ENCODE measurements at regions not wholly inside any gene's neighbourhood (a gene's known extent, or its start where the extent isn't known, plus 50 kb on each side); places are given as distances from the start of the nearest gene placed in this dataset.
"Not testable (repeated sequence)": the region's sequence is repeated elsewhere in the genome, so short reads cannot be mapped to it uniquely, and the experiment has no call there.

DNA sequence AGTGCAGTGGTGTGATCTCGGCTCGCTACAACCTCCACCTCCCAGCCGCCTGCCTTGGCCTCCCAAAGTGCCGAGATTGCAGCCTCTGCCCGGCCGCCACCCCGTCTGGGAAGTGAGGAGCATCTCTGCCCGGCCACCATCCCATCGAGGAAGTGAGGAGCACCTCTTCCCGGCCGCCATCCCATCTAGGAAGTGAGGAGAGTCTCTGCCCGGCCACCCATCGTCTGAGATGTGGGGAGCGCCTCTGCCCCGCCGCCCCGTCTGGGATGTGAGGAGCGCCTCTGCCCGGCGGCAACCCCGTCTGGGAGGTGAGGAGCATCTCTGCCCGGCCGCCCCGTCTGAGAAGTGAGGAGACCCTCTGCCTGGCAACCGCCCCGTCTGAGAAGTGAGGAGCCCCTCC lies 88.5 kb upstream of the DCAF12L1 start:
- not testable (repeated sequence) for H3K27ac ChIP-seq; H3K4me3 ChIP-seq; H3K4me1 ChIP-seq; H3K9me3 ChIP-seq (replicated peaks); DNase-seq; H3K27me3 ChIP-seq; H3K36me3 ChIP-seq

DNA sequence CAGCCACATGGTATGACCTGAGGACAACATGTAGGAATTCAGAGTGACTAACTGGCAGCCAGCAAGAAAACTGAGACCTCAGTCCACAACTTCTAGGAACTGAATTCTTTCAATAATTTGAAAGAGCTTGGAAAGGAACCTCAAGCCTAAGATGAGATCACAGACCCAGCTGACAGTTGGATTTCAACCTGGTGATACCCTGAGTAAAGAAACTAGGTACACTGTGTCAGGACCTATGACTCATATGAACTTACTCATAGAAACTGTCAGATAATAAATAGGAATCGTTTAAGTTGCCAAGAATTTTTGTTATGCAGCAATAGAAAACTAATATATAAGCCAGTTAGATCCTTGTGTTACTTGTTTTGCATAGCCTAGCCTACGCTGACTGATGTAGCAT lies 102.4 kb upstream of the DCAF12L1 start:
- H3K27ac ChIP-seq: no peak overlapping the region
- peaks cover 11% of the 10 kb centered on the region for H3K4me1 ChIP-seq
- H3K9me3 ChIP-seq (replicated peaks): no peaks in the 10 kb centered on the region
- H3K4me3 ChIP-seq: no peak overlapping the region
- no peak for DNase-seq
- no peaks in the 10 kb centered on the region for H3K36me3 ChIP-seq
- H3K27me3 ChIP-seq: no peaks in the 10 kb centered on the region

DNA sequence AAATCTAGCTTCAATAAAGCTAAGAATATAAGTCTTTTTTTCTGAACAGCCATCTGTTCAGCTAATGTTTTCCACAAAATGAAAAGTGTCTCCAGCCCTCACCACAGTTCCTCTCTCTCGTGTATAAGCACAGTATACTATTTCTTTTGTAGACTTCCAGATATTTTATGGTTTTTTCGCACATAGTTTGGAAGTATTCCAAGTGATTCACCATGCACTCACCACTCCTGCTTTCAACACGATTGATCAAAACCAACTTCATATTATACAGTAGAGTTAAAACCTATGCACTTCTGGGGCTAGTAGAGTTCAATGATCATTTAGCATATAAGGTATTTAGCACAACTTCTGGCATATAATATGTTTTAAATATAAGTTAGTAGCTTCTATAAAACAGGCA lies 105.8 kb upstream of the DCAF12L1 start:
- no peaks in the 10 kb centered on the region for H3K36me3 ChIP-seq
- H3K9me3 ChIP-seq (replicated peaks): no peaks in the 10 kb centered on the region
- H3K27ac ChIP-seq: peak overlapping the region; percentile 50
- peak overlapping the region; percentile 8; the same call in 1 of the 2 replicates for H3K4me3 ChIP-seq
- DNase-seq: peak; percentile 16 to 52
- H3K4me1 ChIP-seq: peaks cover 4% of the 10 kb centered on the region; the same call in 1 of the 2 replicates
- no peaks in the 10 kb centered on the region for H3K27me3 ChIP-seq

DNA sequence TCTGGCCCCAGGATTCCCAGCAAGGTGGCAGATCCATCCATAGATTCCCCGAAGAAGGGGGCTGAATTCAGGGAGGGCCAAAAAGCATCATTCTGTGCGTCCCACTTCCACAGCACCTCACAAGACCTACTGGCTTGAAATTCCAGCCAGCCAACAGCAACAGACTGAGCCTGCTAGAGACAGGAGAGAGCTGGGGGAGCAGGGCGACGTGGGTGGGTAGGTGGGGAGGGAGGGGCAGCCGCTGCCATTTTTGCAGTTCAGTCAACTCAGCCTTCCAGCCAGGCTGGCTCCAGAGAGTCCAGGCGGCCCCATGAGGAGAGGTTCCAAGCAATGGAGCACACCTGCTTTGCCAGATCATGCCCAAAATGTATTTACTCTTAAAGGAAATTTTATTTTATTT lies 117.6 kb upstream of the DCAF12L1 start:
- H3K4me3 ChIP-seq: no peak overlapping the region
- no peak for DNase-seq
- no peaks in the 10 kb centered on the region for H3K36me3 ChIP-seq
- H3K9me3 ChIP-seq (replicated peaks): no peaks in the 10 kb centered on the region
- H3K27me3 ChIP-seq: no peaks in the 10 kb centered on the region
- no peak overlapping the region for H3K27ac ChIP-seq
- no peaks in the 10 kb centered on the region for H3K4me1 ChIP-seq

DNA sequence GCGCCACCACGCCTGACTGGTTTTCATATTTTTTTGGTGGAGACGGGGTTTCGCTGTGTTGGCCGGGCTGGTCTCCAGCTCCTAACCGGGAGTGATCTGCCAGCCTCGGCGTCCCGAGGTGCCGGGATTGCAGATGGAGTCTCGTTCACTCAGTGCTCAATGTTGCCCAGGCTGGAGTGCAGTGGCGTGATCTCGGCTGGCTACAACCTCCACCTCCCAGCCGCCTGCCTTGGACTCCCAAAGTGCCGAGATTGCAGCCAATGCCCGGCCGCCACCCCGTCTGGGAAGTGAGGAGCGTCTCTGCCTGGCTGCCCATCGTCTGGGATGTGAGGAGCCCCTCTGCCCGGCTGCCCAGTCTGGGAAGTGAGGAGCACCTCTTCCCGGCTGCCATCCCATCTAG lies 120.8 kb upstream of the DCAF12L1 start:
- not testable (repeated sequence) for H3K27me3 ChIP-seq; H3K27ac ChIP-seq; DNase-seq; H3K36me3 ChIP-seq; H3K9me3 ChIP-seq (replicated peaks); H3K4me1 ChIP-seq; H3K4me3 ChIP-seq

DNA sequence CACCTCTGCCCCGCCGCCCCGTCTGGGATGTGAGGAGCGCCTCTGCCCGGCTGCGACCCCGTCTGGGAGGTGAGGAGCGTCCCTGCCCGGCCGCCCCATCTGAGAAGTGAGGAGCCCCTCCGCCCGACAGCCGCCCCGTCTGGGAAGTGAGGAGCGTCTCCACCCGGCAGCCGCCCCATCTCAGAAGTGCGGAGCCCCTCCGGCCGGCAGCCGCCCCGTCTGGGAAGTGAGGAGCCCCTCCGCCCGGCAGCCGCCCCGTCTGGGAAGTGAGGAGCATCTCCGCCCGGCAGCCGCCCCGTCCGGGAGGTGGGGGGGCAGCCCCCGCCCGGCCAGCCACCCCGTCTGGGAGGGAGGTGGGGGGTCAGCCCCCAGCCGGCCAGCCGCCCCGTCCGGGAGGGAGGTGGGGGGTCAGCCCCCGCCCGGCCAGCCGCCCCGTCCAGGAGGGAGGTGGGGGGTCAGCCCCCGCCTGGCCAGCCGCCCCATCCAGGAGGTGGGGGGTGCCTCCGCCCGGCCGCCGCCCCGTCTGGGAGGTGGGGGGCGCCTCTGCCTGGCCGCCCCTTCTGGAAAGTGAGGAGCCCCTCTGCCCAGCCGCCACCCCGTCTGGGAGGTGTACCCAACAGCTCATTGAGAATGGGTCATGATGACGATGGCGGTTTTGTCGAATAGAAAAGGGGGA lies 121.3 kb upstream of the DCAF12L1 start:
- not testable (repeated sequence) for DNase-seq; H3K27me3 ChIP-seq; H3K4me3 ChIP-seq; H3K36me3 ChIP-seq; H3K27ac ChIP-seq; H3K9me3 ChIP-seq (replicated peaks); H3K4me1 ChIP-seq

DNA sequence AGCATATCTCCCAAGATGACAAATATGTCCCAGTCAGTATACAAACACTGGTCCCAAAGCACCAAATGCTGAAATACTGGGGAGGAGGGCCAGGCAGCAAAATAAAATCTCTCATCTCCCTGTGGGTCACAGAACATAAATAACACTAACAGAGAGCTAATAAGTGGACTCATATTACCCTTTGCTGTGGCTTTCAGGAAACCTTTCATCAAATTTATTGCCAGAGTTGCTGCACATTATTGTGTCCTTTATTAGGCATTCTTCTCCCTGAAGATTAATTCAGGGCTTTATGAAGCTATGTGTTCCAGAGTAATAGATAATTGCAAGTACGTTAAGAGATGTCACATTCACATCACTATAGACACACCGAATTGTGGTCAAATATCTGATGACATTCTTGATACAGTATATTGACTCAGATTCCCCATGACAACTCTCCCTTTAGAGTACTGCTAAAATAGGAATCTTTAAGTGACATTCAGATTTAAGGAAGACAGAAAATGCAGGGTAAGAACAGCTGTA lies 124.1 kb upstream of the PRR32 start:
- Histone ChIP-seq H3K4me1 (no peaks in the 10 kb centered on the region), H3K27ac (no peak overlapping the region), H3K4me3 (no peak overlapping the region), H3K9me3 (replicated peaks) (no peaks in the 10 kb centered on the region), H3K27me3 (no peaks in the 10 kb centered on the region), H3K36me3 (no peaks in the 10 kb centered on the region)
- no peak for DNase-seq

DNA sequence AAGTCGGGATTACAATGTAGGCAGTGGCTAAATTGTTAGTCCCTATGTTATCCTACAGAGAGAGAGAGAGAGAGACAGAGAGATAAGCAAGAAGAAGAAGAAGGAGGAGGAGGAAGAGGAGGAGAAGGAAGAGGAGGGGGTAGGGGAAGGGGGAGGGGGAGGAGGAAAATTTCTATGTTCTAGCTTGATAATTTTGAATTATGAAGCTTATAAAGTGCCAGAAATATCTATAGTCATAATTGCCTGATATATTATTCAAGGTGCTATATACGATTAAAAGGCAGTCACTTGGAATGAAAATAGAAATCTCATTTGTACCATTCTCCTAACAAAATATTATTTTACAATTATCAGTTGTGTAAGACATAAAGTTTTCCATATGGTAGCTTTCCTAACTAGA lies 122.4 kb upstream of the PRR32 start:
- peaks cover 2% of the 10 kb centered on the region; the same call in 1 of the 2 replicates for H3K4me1 ChIP-seq
- H3K9me3 ChIP-seq (replicated peaks): no peaks in the 10 kb centered on the region
- H3K27ac ChIP-seq: no peak overlapping the region
- no peak overlapping the region for H3K4me3 ChIP-seq
- DNase-seq: no peak
- H3K27me3 ChIP-seq: no peaks in the 10 kb centered on the region
- H3K36me3 ChIP-seq: no peaks in the 10 kb centered on the region

DNA sequence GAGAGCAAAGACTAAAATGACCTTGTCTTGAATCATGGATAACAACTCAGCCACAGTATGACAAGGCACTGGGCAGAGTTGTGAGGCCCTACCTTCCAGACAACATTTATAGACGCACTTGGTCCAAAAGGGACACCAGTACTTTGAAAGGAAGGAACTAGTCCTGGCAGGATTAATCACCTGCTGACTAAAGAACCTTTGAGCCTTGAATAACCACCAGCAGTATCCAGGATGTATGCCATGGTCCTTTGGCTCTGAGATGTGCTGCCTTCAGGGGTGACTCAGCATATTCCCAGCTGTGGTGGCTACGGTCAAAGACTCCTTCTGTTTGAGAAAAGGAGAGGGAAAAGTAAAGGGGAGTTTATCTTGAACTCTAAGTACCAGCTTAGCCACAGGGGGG lies 118.1 kb upstream of the PRR32 start:
- H3K36me3 ChIP-seq: no peaks in the 10 kb centered on the region

DNA sequence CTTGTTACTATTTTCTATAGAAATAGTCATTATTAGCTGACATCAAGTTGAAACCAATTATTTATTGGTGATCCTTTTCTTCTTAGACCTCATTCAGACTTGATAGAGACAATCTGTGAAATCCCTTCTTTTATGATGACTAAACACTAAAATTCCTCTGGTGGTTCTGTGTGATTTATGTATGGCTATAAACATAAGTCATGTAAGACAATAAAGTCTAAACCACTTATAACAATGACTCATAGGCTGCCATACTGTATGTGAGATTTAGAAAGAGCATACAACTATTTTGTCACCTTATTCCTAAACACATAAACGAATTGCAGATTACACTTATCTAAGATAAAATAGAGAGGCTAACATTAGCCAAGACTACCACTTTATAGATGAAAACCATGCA lies 101.1 kb upstream of the PRR32 start:
- Histone ChIP-seq H3K27me3 (no peaks in the 10 kb centered on the region), H3K36me3 (no peaks in the 10 kb centered on the region), H3K4me1 (no peaks in the 10 kb centered on the region), H3K9me3 (replicated peaks) (no peaks in the 10 kb centered on the region), H3K4me3 (no peak overlapping the region), H3K27ac (no peak overlapping the region)
- DNase-seq: no peak

More for the DNA sequence above, 118.1 kb upstream of the PRR32 start:
- Histone ChIP-seq H3K27ac (no peak overlapping the region), H3K4me1 (peaks cover 2% of the 10 kb centered on the region; the same call in 1 of the 2 replicates), H3K4me3 (no peak overlapping the region), H3K9me3 (replicated peaks) (0 out of 2 replicates have a peak, but pooled peaks cover 3% of the 10 kb centered on the region), H3K27me3 (no peaks in the 10 kb centered on the region)
- peak in 1 of 2 experiments; percentile 6 for DNase-seq

DNA sequence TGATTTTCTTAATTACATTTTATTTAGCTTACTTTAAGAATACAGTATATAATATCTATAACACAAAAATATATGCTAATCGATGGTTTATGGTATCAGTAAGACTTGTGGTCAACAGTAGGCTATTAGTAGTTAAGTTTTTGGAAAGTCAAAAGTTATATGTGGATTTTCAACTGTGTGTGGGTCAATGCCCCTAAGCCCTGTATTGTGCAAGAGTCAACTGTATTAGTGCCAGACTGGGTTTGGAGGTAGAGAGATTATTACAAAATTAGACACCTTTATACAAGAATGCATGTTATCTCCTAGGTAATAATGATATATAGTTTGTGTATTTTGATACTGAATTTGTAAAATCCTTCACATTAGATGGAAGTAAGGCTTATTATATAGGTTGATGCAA lies 100.3 kb upstream of the PRR32 start:
- H3K36me3 ChIP-seq: no peaks in the 10 kb centered on the region
- no peak overlapping the region for H3K27ac ChIP-seq
- H3K9me3 ChIP-seq (replicated peaks): no peaks in the 10 kb centered on the region
- no peak for DNase-seq
- no peaks in the 10 kb centered on the region for H3K4me1 ChIP-seq
- no peaks in the 10 kb centered on the region for H3K27me3 ChIP-seq
- no peak overlapping the region for H3K4me3 ChIP-seq

DNA sequence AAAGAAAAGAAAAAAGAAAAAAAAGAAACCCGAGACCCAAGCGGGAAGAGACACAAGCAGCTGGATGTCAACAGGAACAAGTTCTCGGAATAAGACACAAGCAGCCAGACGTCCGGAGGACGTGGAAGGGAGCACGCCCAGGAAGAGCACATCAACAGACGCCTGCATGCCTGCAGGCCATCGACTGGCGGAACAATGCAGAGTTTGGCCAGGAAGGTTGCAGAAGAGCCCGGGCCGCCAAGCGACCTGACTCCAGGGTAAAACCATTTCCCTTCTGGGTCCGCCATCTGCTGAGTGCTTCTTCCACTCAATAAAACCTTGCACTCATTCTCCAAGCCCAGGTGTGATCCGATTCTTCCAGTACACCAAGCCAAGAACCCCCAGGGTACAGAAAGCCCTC lies 95.6 kb upstream of the PRR32 start:
- Histone ChIP-seq H3K9me3 (replicated peaks) (no peaks in the 10 kb centered on the region; the same call in 1 of the 2 replicates), H3K4me3 (no peak overlapping the region), H3K36me3 (no peaks in the 10 kb centered on the region), H3K4me1 (no peaks in the 10 kb centered on the region), H3K27ac (no peak overlapping the region), H3K27me3 (no peaks in the 10 kb centered on the region)
- no peak for DNase-seq

DNA sequence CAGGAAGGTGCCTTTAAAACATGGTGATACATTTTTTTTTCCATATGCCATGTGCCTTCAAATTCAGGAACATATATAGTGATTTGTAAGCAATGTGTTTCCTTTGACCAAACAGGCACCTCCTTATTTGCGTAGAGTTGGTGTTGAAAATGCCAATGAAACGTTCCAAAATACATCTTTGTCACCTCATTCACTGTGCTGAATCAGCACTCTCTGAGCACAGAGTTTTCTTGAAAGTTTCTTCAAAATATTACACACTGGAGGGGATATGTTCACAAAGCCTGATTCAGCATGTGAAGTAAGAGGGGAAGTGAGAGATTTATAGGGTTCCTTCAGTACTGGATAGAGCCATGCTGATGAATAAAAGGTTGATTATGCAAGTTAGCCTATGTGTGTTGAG lies 85.7 kb upstream of the PRR32 start:
- no peak overlapping the region for H3K27ac ChIP-seq
- no peaks in the 10 kb centered on the region for H3K4me1 ChIP-seq
- no peaks in the 10 kb centered on the region for H3K27me3 ChIP-seq
- no peaks in the 10 kb centered on the region for H3K9me3 ChIP-seq (replicated peaks)
- H3K36me3 ChIP-seq: no peaks in the 10 kb centered on the region
- DNase-seq: no peak
- no peak overlapping the region for H3K4me3 ChIP-seq

Measured in SJCRH30 (cell line).